ENCODE measurements at regions not wholly inside any gene's neighbourhood (a gene's known extent, or its start where the extent isn't known, plus 50 kb on each side); places are given as distances from the start of the nearest gene placed in this dataset.

DNA sequence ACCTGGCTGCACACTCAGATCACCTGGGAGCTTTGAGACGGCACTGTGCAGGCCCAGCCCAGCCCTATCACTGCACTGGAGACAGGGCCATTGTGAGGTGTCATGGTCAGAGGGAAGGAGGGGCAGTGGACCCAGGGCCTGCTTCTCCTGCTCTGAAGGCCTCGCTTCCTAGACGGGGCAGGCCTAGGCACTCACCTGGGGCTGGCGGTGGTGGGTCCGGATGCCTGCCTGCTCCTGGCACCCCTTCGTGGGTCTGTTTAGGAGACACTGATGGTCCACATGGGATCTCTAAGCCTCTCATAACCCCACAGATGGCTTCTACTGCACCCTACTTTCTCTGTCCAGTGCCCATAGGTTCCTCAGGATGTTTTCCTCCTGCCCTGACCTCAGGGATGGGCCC is 230.9 kb downstream of the MATN1 start:
- H3K4me3 ChIP-seq (ENCODE audit: low read depth, low read length): no peak overlapping the region
- DNase-seq (ENCODE audit: low read depth): no peak
- TF ChIP-seq, protein P1, sequence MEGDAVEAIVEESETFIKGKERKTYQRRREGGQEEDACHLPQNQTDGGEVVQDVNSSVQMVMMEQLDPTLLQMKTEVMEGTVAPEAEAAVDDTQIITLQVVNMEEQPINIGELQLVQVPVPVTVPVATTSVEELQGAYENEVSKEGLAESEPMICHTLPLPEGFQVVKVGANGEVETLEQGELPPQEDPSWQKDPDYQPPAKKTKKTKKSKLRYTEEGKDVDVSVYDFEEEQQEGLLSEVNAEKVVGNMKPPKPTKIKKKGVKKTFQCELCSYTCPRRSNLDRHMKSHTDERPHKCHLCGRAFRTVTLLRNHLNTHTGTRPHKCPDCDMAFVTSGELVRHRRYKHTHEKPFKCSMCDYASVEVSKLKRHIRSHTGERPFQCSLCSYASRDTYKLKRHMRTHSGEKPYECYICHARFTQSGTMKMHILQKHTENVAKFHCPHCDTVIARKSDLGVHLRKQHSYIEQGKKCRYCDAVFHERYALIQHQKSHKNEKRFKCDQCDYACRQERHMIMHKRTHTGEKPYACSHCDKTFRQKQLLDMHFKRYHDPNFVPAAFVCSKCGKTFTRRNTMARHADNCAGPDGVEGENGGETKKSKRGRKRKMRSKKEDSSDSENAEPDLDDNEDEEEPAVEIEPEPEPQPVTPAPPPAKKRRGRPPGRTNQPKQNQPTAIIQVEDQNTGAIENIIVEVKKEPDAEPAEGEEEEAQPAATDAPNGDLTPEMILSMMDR (IDR thresholded peaks at IDR 0.05; ENCODE audit: low read depth, low read length, missing control alignments): no peak

DNA sequence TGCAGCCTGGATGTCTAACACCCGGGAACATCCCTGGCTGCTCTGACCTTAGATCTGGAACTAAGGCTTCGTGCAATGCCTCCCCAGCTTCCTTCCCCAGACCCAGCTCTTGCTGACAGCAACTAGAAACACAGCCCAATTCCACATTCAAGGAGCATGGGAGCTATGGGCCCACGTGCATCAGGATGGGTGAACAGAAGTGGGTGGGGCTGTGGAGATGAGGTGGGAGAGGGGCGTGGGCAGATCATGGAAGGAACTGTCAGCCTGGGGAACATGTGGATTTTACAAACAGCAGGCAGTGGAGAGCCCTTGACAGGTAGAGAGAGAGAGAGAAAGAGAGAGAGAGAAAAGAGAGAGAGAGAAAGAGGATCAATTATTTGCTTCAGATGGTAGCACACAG is 231.6 kb downstream of the MATN1 start:
- no peak for DNase-seq (ENCODE audit: low read depth)
- H3K4me3 ChIP-seq (ENCODE audit: low read depth, low read length): no peak overlapping the region
- TF ChIP-seq, protein P1 (IDR thresholded peaks at IDR 0.05; ENCODE audit: low read depth, low read length, missing control alignments): no peak

DNA sequence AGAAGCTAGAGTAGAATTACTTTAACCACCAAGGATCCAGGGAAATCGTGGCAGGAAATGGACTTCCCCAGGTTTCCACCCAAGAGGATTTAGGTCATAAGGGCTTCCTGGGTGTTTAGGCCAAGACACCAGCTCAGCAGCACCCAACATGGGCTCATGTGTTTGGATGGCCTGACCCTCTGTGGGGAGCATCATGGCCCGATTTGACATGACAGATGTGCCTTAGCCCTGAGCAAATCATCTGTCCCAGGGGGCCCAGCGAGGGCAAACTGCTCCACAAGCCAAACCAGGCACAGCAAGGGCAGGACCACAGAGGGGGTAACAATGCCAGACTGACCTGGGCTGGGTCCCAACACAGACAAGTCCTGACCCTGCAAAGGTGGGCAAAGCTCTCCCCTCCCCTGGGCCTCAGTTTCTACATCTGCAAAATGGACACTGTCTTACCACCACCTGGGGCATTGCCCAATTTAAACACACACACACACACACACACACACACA is 232.8 kb downstream of the MATN1 start:
- H3K4me3 ChIP-seq (ENCODE audit: low read depth, low read length): no peak overlapping the region
- TF ChIP-seq, protein P1 (IDR thresholded peaks at IDR 0.05; ENCODE audit: low read depth, low read length, missing control alignments): no peak
- no peak for DNase-seq (ENCODE audit: low read depth)

DNA sequence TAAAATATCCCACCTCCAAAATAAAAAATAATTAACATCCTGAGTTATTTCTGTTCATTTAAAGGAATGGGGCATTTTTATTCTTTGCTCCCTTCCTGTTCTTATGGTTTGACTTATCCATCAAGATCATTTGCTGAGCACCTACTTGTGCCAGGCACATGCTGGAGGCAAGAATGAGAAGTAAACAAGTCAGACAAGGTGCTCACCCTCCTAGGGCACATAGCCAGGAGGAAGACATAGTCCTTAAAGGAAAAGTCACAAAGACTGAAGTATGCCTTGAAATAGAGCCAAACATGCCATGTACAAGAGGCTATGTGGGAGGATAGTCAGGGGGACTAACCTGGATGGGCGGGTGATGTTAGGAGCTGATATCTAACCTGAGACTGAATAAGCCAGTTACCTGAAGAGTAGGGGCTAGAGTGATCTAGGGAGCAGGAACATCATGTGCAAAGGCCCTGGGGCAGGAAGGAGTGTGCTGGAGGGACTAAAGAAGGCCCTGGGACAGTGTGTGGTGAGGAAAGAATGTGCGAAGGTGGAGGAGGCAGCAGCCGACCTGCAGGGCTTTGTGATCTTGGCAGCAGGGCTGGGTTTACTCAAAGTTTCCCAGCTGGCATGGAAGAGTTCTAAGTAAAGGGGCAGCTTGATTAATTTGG is 233.5 kb downstream of the MATN1 start:
- TF ChIP-seq, protein P1 (IDR thresholded peaks at IDR 0.05; ENCODE audit: low read depth, low read length, missing control alignments): no peak
- no peak overlapping the region for H3K4me3 ChIP-seq (ENCODE audit: low read depth, low read length)
- DNase-seq (ENCODE audit: low read depth): no peak

DNA sequence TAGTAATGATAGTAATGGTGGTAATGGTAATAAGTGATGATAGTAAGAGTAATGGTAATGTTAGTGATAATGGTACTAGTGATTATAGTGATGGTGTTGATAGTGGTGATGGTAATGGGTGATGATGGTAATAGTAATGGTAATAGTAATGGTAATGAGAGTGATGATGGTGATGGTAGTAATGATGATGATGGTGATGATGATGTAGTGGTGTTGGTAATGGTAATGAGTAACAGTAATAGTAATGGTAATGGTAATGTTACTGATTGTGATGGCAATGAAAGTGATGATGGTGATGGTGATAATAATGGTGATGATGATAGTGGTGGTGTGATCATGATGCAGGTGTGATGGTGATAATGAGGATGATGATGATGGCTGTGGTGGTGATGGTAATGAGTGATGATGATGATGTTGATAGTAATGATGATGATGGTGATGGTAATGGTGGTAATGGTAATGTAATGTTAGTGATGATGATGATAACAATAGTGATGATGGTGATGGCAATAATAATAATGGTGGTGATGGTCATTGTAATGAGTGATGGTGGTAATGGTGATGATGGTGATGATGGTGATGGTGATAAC is 235.0 kb downstream of the MATN1 start:
- DNase-seq (ENCODE audit: low read depth): no peak
- TF ChIP-seq, protein P1 (IDR thresholded peaks at IDR 0.05; ENCODE audit: low read depth, low read length, missing control alignments): no peak
- no peak overlapping the region for H3K4me3 ChIP-seq (ENCODE audit: low read depth, low read length)

DNA sequence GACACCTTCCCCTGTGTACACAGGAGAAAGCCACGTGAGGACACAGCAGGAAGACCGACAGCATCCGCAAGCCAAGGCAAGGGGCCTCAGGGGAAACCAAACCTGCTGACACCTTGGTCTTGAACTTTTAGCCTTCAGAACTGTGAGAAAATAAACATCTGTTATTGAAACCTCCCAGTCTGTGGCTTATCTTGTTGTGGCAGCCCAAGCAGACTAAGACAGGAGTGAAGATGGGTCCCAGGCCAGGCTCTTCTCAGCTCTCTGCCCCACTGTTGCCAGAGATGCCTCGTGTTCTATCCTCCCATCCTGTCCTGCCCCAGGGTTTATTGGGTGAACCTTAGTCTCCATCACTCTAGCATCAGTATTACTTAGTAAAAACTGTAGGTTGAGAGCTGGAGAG is 236.3 kb downstream of the MATN1 start:
- no peak for DNase-seq (ENCODE audit: low read depth)

More for the DNA sequence above, 236.3 kb downstream of the MATN1 start:
- TF ChIP-seq, protein P1 (IDR thresholded peaks at IDR 0.05; ENCODE audit: low read depth, low read length, missing control alignments): no peak
- no peak overlapping the region for H3K4me3 ChIP-seq (ENCODE audit: low read depth, low read length)
